HG03565 (cell line): ENCODE measurements at regions not wholly inside any gene's neighbourhood (a gene's known extent, or its start where the extent isn't known, plus 50 kb on each side); places are given as distances from the start of the nearest gene placed in this dataset.

Source experiments
- ATAC-seq: cut with Tn5 transposase; IDR thresholded peaks from one replicate; pipeline ENCODE4 v1.9.1; 2021; ENCODE audit warnings: mild to moderate bottlenecking, moderate library complexity; ENCODE audit not compliant: unreplicated experiment

DNA sequence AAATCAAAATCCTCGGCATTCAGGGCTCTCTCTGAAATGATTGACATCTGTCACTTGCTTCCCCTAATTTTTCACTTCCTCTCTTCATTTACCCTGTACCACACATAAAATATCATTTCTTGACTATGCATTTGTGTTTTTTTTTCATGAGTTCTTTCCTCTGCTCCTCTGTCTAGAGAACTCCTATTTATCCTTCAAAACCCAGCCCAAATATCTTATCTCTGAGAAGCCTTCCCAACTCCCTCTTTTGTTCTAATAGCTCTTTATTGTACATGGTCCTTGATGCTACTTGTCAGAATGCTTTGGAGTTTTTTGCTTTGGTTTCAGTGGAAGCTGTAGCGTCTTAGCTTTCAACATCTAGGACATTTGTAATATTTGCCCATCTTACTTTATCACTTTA is 190.2 kb upstream of the CTBP2 start:
- ATAC-seq = no peak

DNA sequence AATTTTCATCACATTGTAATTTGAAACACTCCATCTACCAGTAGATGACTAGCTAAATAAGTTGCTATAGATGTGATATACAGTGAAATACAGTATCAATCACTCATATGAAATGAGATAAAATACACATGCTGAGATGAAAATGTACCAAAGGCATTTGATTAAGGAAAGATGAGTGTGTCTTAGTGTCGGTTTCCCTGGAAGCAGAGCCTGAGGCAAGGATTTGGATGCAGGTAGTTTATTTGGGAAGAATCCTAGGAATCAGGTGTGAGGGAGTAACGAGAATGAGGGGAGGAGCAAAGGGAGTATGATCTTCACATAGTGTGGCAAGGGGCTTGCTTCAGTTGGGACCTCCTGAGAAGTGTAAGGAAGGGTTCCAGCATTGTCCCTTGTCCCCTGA is 188.2 kb upstream of the CTBP2 start:
- ATAC-seq = no peak

DNA sequence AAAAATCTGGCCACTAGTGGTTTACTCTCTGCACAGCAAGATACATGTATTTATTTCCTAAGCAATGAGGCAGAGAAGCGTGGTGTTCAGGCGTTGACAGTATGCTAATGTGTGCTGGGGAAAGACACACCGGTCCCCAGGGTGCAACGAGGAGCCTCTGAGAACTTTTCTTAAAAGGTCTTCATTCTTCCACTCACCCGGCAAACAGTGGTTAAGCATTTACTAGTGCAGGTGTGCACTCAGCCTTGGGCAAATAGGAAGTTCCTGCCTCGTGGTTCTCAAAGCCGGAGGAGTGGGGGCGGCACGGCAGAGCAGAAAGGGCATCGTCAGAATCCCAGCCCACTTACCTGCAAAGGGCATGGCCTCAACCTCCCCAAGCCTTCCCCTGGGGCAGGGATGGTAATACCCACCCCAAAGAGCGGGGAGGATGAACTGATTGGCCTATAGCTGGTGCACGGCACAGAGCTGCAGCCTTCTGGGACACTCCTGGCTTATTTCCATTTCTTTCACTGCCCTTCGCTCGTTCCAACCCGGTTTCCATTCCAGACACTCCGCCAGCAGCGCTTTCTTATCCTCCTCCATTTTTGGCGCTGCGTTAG is 184.3 kb upstream of the CTBP2 start:
- ATAC-seq = no peak

DNA sequence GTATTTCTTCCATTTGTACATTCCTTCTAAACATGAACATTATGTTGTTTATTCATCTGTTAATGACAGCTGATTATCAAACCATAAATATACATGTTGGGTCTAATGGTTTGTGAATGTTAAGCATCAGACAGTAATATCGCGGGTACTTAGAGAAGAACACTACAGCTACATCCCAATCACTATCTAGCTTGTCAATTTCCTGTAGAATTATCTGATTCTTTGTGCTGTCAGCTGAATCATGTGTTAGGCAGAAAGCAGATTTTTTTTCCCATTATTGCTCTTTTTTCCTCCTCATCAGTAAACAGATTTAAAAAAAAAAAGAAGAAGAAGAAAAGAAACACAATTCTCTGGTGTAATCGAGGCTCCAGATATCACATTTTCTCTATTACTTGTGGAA is 183.6 kb upstream of the CTBP2 start:
- ATAC-seq = no peak

DNA sequence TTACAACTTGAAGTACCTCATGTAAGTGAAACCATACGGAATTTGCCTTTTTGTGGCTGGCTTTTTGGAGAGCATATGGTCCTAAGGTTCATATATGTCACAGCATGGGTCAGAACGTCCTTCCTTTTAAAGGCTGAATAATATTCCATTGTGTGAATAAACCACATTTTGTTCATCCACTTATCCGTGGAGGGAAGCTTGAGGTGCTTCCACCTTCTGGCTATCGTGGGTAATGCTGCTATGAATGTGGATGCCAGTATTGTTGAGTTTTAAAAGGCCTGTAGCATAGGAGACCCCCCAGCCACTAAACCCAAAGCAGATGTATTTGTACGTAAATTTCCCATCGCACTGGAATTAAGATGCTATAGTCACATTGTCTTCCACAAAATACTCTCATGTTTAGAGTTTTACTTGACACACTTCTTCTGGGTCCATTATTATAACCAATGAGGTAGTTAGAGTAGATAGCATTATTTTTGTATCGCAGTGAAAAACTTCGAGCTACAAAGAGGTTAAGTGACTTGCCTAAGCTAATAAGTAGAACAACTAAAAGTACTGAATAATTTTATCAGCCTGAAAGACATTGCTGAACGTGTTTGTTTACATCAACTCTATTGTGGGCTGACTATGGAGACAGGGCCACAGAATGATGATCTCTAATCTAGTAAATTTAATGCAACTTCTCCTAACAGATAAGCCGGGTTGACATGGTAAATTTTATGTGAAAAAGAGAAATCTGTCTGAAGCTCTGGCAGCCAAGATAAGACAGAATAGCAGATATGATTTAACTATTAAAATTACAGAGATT is 183.0 kb upstream of the CTBP2 start:
- ATAC-seq = no peak

DNA sequence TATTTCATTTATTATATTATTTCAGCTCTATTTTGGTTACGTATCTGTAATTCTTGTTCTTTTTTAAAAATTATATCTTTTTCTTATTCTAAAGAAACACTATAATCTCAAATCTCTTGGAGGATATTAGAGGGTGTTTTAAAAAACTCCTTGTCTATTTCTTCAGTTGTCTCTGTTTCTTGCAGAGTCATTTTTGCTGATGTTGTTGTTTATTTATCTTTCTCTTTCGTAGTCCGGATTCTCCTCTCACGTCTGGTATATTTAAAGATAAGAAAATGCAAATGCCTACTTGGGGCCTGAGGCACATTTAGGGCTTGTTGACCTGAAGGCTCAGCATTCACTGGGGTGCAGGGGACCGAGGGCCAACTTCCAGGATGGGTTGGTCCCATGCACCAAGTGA is 181.2 kb upstream of the CTBP2 start:
- ATAC-seq = no peak

DNA sequence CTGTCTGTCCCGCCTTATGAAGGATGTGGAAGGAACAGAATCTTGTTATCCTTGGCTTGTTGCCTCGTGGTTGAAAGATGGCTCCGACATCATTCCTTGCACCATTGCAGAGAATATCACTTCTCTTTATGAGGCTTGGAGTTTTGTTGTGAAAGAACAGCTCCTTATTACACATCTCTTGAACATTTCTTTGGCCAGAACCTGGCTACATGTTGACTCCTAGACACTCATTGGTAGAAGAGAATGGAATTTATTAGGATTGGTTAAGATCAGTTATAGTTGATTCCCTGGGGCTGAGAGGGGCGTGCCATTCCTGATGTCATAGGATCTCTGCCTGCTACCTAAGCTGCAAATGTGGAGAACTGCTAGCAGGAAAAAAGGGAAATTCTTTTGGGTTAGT is 180.5 kb upstream of the CTBP2 start:
- ATAC-seq = no peak

DNA sequence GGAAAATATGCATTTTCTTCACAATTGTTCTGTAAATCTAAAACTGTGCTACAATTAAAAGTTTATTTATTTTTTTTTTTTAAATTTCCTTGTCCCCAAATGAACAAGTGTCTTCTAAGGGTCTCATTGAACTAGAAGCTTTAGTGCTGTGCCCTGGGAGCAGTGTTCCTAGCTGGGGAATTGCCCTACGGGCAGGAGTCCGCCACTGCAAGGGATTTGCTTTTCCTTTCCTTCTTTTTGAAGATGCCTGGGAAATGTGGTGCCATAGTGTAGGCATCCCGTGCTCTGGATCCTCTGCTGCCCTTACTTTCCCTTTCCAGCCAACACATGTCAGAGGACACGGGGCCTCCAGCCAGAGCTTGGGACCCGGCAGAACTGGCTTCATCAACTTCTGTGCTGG is 177.1 kb upstream of the CTBP2 start:
- ATAC-seq = no peak

DNA sequence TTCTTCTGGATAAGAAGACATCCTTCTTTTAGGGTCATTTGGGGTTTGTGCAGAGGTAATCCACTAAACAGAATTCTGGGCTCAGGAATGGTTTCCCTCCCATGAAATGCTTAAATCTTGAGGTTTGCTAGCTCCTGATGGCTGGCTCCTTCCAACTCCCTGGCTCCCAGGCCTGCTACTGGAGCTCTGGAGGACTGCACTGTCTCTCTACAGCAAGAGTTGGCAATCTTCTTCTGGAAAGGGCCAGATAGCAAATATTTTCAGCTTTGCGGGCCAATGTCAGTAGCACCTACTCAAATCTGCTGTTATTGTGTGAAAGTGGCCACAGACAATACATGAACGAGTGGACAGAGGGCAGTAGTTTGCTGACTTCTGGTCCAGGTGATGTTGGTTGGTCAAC is 174.2 kb upstream of the CTBP2 start:
- no peak for ATAC-seq

DNA sequence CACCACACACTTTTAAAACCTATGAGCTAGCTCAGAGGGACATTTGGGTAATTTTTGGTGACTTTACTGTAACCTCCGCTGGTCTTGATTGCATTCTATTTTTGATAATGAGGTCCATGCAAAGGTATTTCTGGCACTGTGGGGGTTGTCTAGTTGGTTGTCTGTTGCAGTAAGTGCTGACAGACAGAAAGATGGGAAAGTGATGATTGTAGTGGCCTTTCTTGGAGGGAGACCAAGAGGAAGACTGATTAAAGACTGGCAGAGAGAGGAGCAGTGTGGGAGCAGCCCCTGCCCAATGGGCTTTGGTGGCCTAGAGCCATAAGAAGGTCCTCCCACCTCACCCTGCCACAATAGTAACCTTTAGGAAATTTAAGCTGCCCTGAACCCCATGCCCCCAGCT is 173.4 kb upstream of the CTBP2 start:
- ATAC-seq = no peak

DNA sequence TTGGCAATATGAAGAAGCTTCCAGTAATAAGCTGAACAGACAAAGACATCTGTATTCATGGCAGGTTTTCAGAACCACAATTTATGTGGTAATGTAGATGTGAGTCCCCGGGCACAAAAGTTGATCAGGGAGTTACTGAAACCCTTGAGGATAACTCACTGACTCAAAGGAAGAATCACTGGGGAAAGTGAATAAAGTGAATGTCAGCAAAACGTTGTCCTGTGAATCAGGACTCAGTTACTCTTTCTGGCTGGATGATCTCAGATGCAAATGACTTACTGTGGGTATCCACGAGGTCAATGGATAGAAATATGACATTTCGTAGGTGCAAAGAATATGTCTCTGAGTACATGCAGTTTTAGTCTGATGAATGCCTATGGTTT is 172.8 kb upstream of the CTBP2 start:
- ATAC-seq = no peak

DNA sequence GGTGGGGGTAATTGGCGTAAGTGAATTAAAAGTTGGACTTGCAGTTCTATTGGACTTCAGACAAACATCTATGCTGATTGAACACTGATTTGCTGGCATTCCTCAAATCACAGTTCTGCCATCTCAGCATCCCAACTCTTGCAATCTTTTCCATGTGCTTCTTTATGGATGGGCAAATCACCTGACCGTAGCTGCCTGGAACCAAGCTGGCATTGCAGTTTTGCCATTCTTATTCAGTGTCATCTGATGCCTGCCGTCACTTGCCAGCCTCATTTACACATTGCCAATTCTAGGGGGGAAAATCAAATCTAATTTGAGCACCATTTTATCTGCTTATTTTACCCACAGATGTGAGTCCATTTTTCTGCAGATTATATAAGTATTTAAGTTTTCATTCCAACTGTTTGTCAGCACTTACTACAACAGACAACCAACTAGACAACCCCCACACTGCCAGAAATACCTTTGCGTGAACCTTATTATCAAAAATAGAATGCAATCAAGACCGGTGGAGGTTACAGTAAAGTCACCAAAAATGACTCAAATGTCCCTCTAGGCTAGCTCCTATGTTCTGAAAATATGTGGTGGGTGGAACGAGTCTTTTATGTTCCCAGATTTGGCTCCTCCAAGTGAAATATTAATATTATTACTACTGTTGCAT is 172.3 kb upstream of the CTBP2 start:
- ATAC-seq = no peak

DNA sequence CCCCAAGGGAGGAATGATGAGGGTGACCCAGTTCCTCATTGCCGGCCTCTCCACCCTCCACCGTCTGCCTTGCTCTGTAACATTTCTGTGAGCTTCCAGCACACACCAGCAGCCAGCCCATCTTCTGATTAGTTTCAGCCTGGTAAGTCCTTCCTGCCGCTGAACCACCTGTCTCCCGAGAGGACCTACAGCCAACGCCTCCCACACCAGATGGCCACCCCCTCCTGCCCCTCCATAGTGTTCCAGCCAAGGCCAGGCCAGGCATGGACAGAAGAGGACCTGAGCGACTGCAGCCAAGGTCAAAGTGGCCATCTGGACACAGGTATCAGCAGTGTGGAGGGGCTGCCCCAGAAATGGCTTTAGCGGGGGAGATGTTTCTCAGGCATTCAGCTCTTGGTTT is 170.7 kb upstream of the CTBP2 start:
- ATAC-seq = no peak

DNA sequence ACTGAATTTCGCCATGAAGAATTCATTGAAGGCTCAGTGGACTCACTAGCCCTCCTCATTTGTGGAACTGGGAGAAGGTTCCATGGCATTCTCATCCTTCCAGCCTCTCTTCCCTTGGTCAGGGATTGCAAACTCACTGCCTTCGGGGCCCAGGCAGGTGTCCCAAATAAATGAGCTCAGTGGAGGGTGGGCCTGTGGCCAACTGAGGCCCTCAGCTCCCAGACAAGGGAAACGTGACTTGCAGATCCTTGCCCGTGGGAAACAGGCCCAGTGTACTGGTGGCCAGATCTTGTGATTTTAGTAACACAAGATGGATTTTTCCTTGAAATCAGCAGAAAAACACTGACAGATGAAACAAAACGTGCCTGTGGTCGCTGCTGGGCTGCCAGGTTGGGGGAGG is 168.7 kb upstream of the CTBP2 start:
- ATAC-seq = no peak

DNA sequence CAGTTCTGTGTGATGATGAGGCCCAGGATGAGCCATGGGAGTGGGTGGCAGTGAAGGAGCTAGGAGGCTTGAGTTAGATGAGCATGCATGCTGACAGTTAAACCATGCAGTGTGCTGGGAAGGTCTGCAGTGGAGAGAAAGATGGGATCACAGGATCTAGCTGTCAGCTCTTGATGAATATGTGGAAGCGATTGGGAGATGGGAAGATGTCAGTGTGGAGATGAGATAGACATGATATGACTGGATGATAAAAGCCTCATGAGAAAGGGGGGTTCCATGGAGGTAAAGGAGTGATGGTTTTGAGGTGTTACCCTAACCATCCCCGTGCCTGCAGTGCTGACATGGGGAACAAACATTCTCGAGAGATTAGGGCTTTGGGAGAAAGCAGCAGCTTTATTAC is 165.0 kb upstream of the CTBP2 start:
- ATAC-seq = no peak

DNA sequence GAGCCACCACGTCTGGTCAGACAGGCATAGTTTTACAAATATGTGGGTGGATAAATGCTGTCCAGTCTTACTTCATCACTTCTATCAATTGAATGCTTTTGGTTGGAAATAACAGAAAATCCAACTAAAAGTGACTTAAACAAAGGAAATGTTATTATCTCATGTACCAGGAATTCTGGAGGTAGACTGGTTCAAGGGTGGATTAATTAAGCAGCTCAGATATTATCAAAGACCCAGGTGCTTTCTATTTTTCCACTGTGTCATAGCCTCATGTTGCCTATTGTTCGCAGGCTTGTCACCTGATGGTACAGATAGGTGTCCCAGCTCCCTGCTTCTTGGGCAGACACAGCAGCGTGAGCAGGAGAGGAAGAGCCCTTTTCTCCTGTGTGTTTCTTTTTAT is 156.1 kb upstream of the CTBP2 start:
- ATAC-seq = no peak

DNA sequence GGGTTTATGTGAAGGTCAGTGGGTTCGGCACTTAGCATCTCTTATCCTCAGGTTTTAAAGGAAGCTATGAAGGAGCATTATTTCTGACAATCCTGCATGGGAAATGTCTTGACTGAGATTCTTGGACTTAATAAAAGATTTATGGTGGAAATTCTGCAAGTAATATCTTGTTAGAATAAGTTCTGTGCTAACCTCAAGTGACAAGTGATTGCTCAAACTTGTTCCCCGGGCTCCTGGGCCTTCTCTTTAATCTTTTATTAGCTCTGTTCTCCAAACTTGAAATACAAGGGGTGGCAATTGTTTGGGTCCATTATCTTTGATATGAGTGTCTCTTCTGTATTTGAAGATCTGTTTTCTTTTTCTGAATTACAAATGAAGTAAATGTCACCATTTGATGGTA is 140.6 kb upstream of the CTBP2 start:
- no peak for ATAC-seq

DNA sequence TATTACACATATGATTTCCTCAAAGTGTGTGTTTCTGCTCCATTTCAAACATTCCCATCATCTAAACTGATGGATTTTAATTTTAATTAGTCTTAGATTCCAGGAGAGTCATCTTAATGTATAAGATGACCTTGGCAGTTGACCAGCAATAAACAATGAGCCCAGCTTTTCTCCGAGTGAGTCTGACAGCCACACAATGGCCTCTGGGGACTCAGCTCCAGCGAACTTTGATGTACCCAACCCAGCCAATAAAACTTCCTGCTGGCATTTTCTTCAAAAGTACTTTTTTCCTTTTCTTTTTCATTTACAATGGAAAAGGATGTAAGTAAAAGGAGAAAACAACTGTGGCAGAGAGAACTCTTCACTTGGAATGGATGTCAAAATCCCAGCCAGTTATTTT is 139.1 kb upstream of the CTBP2 start:
- ATAC-seq = no peak

DNA sequence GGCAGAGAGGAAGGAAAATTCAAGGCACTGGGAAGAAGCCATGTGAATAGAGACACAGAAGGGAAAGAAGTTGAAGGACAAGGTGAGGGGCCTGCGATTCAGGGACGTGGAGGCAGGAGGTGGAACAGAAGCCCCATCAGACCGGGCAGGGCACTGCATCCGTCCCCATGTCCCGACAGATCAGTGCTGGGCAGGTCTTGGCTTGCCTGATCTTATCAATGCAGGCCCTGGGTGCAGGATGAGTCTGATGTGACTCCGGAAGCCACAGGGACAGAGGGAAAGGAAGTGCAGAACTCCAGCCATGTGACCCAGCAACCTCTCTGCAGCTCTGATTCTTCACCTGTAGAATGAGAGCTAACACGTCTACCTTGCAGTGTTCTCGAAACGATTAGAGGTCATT is 136.2 kb upstream of the CTBP2 start:
- no peak for ATAC-seq

DNA sequence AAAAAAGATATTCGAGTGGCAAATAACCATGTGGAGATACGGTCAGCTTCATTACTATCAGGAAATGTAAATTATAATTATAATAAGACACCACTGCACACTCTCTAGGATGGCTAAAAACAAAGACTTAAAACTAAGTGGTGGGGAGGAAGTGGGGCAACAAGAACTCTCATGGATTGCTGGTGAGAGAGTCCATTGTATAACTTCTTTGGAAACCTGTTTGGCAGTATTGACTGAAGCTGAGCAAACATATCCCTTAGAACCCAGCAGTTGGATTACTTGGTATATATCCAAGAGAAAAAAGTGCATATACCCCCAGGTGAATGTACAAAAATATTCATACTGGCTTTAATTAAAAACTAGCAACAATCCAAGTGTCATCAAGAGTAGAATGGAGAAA is 133.7 kb upstream of the CTBP2 start:
- ATAC-seq = no peak

DNA sequence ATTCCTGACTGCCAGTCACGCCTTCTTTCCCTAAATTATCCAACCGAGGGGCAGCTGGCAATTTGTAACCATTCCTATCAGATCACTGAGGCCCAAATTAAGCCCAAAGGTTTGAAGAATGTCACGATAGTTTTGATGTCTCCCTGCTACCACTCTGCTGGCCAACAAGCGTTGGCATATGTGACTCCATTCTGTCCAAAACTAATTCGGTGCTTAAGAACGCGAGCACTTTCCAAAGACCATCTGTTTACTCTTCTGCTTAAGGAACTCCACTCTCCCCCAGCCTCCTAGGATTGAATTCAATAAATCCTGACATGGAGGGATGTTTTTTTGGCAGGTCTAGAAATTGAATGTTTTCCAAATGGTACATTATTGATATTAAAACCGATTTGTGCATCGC is 131.5 kb upstream of the CTBP2 start:
- no peak for ATAC-seq

DNA sequence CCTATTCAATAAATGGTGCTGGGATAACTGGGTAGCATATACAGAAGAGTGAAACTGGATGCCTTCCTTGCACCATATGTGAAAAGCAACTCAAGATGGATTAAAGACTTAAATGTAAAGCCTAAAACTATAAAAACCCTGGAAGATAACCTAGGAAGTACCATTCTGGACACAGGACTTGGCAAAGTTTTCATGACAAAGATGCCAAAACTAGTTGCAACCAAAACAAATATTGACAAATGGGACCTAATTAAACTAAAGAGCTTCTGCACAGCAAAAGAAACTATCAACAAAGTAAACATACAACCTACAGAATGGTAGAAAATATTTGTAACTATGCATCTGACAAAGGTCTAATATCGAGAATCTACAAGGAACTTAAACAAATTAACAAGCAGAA is 129.1 kb upstream of the CTBP2 start:
- ATAC-seq = no peak
